ENCODE measurements at regions not wholly inside any gene's neighbourhood (a gene's known extent, or its start where the extent isn't known, plus 50 kb on each side); places are given as distances from the start of the nearest gene placed in this dataset.

DNA sequence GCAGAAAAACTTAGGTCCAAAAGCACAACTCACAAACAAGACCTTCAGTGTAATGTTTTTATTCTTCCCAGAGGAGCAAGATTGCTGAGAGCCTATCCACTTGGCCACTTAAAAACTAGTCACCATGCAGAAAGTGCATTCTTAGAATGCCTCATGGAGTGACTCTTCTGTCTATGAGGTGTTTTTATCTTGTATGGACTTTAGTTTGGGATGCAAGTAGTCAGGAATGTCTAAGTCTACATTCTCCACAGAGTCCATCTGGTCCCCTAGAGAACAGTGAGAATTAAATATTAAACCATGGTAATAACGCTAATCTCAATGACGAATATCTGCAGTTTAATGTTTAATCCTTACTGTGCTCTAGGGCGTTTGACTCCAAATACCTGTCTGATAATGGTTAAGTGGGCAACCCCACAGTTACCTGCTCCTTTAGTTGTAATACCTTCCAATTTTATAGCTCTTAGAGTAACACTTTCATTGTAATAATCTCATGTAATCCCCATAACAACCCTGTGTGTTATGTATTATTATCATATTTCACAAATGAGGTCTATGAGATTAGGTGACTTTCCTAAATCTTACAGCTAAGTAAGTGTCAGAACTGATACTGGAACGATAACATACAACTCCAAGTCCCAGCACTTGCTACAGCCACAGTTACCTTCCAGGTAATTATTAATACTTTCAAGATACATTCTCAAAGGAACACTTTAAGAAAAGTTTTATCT lies 235.6 kb upstream of the JADE1 start:
- Histone ChIP-seq H3K4me1 (peaks cover 6% of the 10 kb centered on the region), H3K9me3 (no peaks in the 10 kb centered on the region), H3K36me3 (replicated peaks) (no peaks in the 10 kb centered on the region), H3K27me3 (ENCODE audit: low read depth) (no peaks in the 10 kb centered on the region), H3K4me3 (no peak overlapping the region)
- in situ Hi-C loops (cut with MboI; ENCODE audit: low sequenced_read_pairs): no loop called here
- no peak for DNase-seq (ENCODE audit: low spot score in 2 of 2)

DNA sequence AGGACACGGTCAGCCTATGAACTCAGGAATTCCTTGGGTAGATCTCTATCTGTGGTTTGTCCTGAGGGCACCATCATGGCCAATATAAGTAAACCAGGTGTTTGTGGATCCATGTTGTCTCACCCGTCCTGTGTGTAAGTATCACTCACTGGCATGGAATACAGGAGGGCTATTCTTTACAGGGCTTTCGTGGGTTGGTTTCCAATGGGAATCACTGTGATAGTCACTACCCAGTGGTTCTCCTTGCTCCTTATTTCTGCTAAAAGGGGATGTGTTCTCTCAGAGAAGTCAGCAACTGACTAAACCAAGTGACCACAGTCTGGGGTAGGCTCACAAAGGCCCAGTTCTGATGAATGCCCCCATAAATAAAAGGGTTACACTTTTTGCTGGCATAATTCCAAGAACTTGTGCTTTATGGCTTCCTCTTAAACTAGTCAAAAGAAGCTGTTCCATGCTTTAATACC lies 236.7 kb upstream of the JADE1 start:
- Histone ChIP-seq H3K36me3 (replicated peaks) (no peaks in the 10 kb centered on the region), H3K4me1 (peaks cover 6% of the 10 kb centered on the region), H3K4me3 (no peak overlapping the region), H3K27me3 (ENCODE audit: low read depth) (no peaks in the 10 kb centered on the region), H3K9me3 (no peaks in the 10 kb centered on the region)
- DNase-seq (ENCODE audit: low spot score in 2 of 2): no peak
- in situ Hi-C loops (cut with MboI; ENCODE audit: low sequenced_read_pairs): no loop called here

DNA sequence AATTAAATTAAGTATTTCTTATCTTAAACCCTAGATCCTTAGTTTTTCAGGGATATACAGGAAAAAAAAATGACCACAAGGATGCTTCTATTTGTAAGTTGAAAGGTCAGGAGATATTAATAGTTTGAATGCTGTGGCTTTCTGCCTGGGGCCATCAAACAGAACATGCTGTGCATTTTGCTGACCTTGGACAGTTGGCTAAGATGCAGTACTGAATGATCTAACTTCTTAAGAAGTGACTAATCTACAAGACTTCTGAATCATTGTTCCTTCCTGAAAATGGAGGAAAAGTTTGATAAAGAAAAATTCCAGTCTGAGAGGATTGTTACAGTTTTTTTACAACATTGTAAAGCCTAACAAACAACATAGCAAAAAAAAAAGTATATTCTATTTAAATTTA lies 237.8 kb upstream of the JADE1 start:
- in situ Hi-C loops (cut with MboI; ENCODE audit: low sequenced_read_pairs): no loop called here
- no peak for DNase-seq (ENCODE audit: low spot score in 2 of 2)

DNA sequence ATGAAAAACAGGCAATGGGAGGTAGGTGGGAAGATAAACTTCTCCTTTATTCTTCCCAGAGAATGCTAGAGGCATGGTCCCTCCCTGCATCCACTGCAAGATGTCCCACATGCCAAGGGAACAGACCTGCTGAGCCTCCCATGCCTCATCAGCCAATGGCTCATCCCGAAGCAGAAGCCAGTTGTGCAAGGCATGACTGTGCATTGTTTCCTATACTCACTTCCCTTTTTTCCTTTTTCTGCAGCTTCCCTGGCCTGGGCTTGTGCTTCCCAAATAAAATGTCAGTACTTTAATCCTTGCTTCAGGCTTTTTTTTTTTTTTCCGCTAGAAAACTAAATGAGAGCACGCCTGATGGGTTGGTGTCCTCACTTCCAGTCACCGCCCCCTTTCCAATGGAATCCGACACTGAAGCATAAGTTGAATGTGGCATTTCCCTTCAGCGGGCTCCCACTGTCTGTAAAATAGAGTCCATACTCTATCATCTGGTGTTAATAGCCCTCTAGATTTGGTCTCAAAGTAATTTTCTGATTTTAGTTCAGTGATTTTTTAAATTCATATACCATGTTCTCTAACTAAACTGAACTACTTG lies 239.0 kb upstream of the JADE1 start:
- H3K4me1 ChIP-seq: peaks cover 6% of the 10 kb centered on the region
- H3K9me3 ChIP-seq: no peaks in the 10 kb centered on the region
- H3K4me3 ChIP-seq: no peak overlapping the region
- peak in 1 of 2 experiments; percentile 24 for DNase-seq (ENCODE audit: low spot score in 2 of 2)
- in situ Hi-C loops (cut with MboI; ENCODE audit: low sequenced_read_pairs): no loop called here
- no peaks in the 10 kb centered on the region for H3K36me3 ChIP-seq (replicated peaks)
- no peaks in the 10 kb centered on the region for H3K27me3 ChIP-seq (ENCODE audit: low read depth)

More for the DNA sequence above, 237.8 kb upstream of the JADE1 start:
- no peaks in the 10 kb centered on the region for H3K9me3 ChIP-seq
- H3K4me3 ChIP-seq: no peak overlapping the region
- no peaks in the 10 kb centered on the region for H3K36me3 ChIP-seq (replicated peaks)
- no peaks in the 10 kb centered on the region for H3K27me3 ChIP-seq (ENCODE audit: low read depth)
- H3K4me1 ChIP-seq: peaks cover 6% of the 10 kb centered on the region

DNA sequence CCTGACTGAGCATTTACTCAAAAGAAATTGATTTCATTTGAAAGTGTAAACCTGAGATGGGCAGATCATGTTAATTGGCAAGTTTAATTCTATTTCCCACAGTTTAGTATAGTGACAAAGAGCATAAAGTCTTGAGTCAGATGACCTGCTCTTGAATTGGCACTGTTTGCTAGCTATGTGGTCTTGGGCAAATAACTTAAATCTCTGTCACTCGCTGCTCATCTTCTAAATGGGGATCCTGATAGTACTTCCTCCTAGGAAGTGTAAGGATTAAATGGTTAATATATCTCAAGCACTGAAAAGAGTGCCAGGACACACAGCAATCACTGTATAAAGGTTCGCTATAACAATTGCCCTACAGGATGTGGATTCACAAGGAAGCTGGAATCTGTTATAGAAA lies 242.8 kb upstream of the JADE1 start:
- no peak for DNase-seq (ENCODE audit: low spot score in 2 of 2)
- no peaks in the 10 kb centered on the region for H3K9me3 ChIP-seq
- H3K27me3 ChIP-seq (ENCODE audit: low read depth): no peaks in the 10 kb centered on the region
- peaks cover 3% of the 10 kb centered on the region; the same call in 1 of the 2 replicates for H3K4me1 ChIP-seq
- H3K4me3 ChIP-seq: no peak overlapping the region
- in situ Hi-C loops (cut with MboI; ENCODE audit: low sequenced_read_pairs): loop anchor here (5.0 to 10.0 kb wide), 2 partner anchors 112 to 296 kb away; no protein-coding TSS in a partner anchor
- H3K36me3 ChIP-seq (replicated peaks): no peaks in the 10 kb centered on the region

DNA sequence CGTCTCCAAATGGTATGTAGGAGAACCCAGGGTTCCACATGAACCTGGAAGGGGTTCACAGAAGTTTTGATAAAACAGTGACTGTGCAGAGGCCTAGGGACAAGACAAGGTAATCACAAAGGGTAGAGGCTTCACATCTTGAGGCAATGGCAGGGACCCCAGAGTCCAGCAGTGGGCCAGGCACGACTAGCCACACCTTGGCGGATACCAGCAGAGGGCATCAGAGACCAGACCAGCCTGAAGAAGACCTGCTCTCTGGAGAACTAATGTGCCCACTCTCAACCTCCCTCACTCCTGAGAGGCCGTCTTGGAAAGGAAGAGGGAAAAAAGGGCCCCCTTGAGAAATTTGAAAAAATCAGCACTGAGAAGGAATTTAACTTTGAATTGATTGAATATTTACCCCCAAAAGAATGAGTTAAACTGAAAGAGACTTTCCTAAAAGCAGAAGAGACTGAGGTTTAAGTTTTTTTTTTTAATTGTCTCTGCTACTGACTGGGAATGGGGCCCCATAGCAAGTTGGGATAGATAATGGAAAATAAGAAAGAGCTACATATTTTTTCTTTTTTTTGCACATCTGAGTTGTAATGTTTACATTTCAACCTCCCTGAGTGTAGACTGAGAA lies 243.8 kb upstream of the JADE1 start:
- peak; percentile 39 to 76 for DNase-seq (ENCODE audit: low spot score in 2 of 2)
- H3K27me3 ChIP-seq (ENCODE audit: low read depth): no peaks in the 10 kb centered on the region
- no peaks in the 10 kb centered on the region for H3K9me3 ChIP-seq
- no peaks in the 10 kb centered on the region for H3K36me3 ChIP-seq (replicated peaks)
- H3K4me1 ChIP-seq: peaks cover under 1% of the 10 kb centered on the region; the same call in 1 of the 2 replicates
- in situ Hi-C loops (cut with MboI; ENCODE audit: low sequenced_read_pairs): loop anchor here (5.0 to 10.0 kb wide), 2 partner anchors 111 to 297 kb away; no protein-coding TSS in a partner anchor
- no peak overlapping the region for H3K4me3 ChIP-seq

DNA sequence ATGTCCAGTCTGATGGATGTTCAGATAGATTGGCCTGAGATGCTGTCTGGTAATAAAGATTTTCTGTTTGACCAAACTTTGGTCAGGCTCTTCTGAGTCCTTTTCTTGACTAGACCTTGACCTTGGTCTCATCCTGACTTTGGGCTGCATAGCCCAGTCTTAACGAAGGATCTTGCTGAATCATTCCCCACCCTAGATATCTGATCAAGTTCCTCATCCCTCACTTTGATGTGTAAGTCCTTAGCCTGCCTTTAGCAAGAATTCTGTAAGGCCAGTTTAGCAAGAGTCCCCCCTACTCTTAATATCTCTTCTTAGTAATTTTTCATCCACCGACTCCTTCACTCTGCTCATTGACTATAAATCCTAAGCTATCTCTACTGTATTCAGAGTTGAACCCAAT lies 244.4 kb upstream of the JADE1 start:
- no peak overlapping the region for H3K4me3 ChIP-seq
- H3K9me3 ChIP-seq: no peaks in the 10 kb centered on the region
- in situ Hi-C loops (cut with MboI; ENCODE audit: low sequenced_read_pairs): loop anchor here (5.0 to 10.0 kb wide), 2 partner anchors 110 to 297 kb away; no protein-coding TSS in a partner anchor
- H3K4me1 ChIP-seq: no peaks in the 10 kb centered on the region
- no peak for DNase-seq (ENCODE audit: low spot score in 2 of 2)
- no peaks in the 10 kb centered on the region for H3K36me3 ChIP-seq (replicated peaks)
- H3K27me3 ChIP-seq (ENCODE audit: low read depth): no peaks in the 10 kb centered on the region

DNA sequence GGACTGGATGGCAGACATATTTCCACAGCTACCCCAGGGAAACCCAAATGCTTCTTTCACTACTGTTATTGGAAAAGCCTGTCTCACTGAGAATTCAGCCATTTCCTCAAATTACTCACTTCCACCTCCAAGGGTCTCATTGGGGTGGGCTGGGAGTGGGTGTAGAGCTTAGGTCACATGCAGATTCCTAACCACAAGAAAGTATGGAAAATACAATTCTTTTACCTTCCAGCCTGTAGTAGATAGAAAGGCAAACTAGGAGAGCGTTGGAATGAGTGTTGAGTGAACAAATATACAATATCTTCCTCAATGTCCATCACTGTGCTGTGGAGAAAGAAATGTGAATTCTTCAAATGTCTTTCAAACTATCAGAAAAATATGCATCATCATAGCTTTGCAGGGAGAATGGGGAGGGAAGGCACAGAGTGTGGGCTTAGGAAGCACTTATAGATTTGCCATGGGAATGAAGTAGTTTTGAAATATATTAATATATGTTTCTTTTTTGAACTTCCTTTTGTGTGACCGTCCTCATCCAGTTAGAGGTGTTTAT lies 245.3 kb upstream of the JADE1 start:
- Histone ChIP-seq H3K36me3 (replicated peaks) (no peaks in the 10 kb centered on the region), H3K9me3 (no peaks in the 10 kb centered on the region), H3K27me3 (ENCODE audit: low read depth) (no peaks in the 10 kb centered on the region), H3K4me3 (no peak overlapping the region), H3K4me1 (no peaks in the 10 kb centered on the region)
- in situ Hi-C loops (cut with MboI; ENCODE audit: low sequenced_read_pairs): loop anchor here (10.0 kb wide), 1 partner anchor 109 kb away; no protein-coding TSS in a partner anchor
- no peak for DNase-seq (ENCODE audit: low spot score in 2 of 2)

DNA sequence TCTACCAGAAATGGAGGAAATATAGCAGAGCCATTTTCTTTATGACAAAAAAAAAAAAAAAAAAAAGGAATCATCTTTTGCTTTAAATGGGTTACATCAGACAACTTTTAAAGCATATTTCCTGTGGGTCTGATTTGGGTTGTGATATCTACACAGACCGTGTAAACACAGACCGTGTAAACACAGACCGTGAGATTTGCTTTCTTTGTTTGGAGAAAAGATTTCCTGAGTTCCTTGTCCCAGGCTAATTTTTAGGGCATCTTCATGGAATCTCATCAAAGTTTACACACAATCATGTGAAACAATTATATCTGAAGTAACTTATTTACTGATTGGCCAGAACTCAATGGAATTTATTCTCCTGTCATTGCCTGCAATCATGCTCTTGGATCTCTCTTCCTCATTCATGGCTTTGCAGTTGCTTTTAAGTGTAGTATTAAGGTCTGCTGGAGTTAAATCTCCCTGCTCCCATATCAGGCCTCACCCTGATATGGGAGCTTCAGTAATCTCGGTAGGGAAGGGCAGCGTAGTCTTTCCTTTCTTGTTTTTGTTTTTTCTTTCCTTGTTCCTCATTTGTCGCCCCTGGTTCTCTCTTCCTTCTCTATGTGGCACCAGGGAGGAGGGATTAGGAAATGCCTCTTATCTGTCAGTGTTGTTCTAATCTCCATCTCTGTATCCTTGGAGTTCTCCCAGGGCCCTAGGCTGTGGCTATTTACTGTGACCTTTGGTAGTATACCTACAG lies 248.6 kb upstream of the JADE1 start:
- no peak for DNase-seq (ENCODE audit: low spot score in 2 of 2)
- H3K36me3 ChIP-seq (replicated peaks): no peaks in the 10 kb centered on the region
- H3K4me3 ChIP-seq: no peak overlapping the region
- in situ Hi-C loops (cut with MboI; ENCODE audit: low sequenced_read_pairs): loop anchor here (10.0 kb wide), 1 partner anchor 106 kb away; no protein-coding TSS in a partner anchor
- no peaks in the 10 kb centered on the region for H3K9me3 ChIP-seq
- no peaks in the 10 kb centered on the region for H3K4me1 ChIP-seq
- no peaks in the 10 kb centered on the region for H3K27me3 ChIP-seq (ENCODE audit: low read depth)

DNA sequence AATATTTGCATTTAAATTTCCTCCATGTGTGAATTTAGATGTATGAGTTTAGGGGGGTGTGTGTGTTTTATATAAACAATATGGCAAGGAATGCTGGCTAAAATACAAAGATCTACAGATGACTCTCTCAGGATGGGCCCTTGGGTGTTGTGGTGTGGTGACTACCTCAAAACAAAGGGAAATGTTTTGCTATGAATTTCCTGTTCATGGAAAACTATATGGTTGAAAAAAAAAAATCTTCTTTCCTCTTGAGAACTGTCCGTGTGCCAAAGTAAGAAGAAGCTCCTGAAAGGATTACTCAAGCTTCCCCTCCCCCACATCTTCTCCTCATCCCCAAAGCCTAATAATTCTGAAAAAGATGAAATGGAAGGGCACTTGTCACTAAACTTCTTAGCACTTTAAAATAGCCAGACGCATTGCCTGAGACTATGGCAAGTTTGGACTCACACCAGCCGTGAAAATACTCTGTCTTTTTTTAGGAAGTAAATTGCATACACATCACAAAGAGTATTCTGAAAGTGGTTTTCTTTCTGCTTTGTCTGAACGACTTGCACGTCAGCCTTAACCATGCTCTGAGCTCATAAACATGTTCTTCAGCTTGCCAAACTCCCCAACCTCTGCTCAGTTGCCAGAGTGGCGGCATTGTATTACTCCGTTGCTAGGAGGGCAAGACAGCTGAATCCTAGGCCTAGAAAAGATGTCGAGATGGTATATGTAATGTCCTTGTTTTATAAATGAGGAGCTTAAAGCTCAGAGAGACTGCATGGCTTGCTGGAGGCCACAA lies 250.4 kb upstream of the JADE1 start:
- DNase-seq (ENCODE audit: low spot score in 2 of 2): no peak
- peaks cover 1% of the 10 kb centered on the region for H3K4me1 ChIP-seq
- in situ Hi-C loops (cut with MboI; ENCODE audit: low sequenced_read_pairs): no loop called here
- no peak overlapping the region for H3K4me3 ChIP-seq
- H3K27me3 ChIP-seq (ENCODE audit: low read depth): no peaks in the 10 kb centered on the region
- H3K36me3 ChIP-seq (replicated peaks): no peaks in the 10 kb centered on the region
- H3K9me3 ChIP-seq: no peaks in the 10 kb centered on the region

DNA sequence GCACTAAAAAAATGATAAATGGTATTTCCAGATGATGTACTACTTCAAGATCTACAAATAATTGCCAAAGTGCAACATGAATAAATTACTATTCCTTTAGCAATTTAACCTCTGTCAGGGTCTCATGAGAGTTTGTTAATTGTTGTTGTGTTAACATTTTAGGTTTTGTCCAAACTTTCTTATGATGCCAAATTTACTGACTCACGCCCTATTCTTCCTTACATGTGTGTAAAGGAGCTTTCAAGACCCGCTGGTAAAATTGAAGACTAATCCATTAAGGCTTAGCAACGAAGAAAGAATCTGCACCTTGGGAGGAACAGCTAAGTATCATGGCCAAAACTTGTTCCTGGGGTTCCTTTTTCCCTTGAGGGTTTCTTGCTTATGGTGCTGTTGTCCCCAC lies 252.7 kb upstream of the JADE1 start:
- Histone ChIP-seq H3K4me1 (peaks cover 16% of the 10 kb centered on the region), H3K4me3 (no peak overlapping the region), H3K36me3 (replicated peaks) (no peaks in the 10 kb centered on the region), H3K9me3 (no peaks in the 10 kb centered on the region), H3K27me3 (ENCODE audit: low read depth) (no peaks in the 10 kb centered on the region)
- in situ Hi-C loops (cut with MboI; ENCODE audit: low sequenced_read_pairs): no loop called here
- no peak for DNase-seq (ENCODE audit: low spot score in 2 of 2)

DNA sequence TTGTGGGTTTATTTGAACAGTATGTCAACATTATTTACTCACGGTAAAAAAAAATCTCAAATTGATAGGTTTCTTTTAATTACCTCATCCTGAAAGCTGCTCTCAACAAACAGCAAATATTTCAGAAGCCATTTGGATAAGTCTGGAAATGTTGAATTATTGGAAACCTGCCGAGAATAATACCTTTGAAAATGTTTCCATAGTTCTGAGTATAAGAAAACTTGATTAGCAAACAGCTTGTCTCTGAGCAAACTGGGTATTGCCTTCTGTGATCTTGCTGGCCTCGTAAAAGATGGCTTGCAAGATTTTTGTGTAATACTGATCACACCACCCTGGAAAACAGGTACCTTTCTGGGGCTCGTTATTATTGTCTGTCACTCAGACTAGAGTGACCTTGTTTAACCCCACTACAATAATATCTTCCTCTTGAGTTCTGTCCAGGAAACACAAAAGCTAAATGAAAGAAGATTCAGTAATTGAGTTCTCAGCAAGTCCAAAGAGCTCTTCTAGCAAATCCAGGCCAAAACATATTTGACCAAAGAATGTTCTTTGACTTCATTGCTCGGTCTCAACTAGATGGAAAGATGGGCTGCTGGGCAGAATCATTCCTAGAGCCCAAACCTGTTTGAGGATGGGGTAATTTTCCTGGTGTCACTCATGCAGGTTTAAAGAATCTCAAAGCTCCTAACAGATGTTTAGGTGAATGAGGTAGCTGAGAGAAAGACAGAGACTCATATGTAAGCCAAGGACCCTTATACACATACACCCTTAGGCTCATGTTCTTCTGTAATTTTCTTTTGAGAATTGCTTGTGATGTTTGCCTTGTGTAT lies 255.6 kb upstream of the JADE1 start:
- in situ Hi-C loops (cut with MboI; ENCODE audit: low sequenced_read_pairs): no loop called here
- DNase-seq (ENCODE audit: low spot score in 2 of 2): peak in 1 of 2 experiments; percentile 33
- no peaks in the 10 kb centered on the region for H3K36me3 ChIP-seq (replicated peaks)
- no peak overlapping the region for H3K4me3 ChIP-seq
- H3K27me3 ChIP-seq (ENCODE audit: low read depth): no peaks in the 10 kb centered on the region
- H3K4me1 ChIP-seq: peaks cover 16% of the 10 kb centered on the region
- no peaks in the 10 kb centered on the region for H3K9me3 ChIP-seq
